Parathyroid adenoma (tissue), 2 donors: ENCODE measurements at regions not wholly inside any gene's neighbourhood (a gene's known extent, or its start where the extent isn't known, plus 50 kb on each side); places are given as distances from the start of the nearest gene placed in this dataset.

Experiments
- H2AFZ ChIP-seq: fragments of 300-600 bp; sonication (generic); one replicate; pipeline ENCODE4 v1.7.0; 2017; ENCODE audit warnings: antibody characterized with exemption, mild to moderate bottlenecking
- H3K27ac ChIP-seq: fragments of 300-600 bp; sonication (generic); one replicate; pipeline ENCODE4 v1.7.0; 2017
- H3K27me3 ChIP-seq: fragments of 300-600 bp; sonication (generic); one replicate; pipeline ENCODE4 v1.7.0; 2017; ENCODE audit warnings: low read length; ENCODE audit not compliant: control insufficient read depth, insufficient read depth
- H3K36me3 ChIP-seq: fragments of 300-600 bp; sonication (generic); one replicate; pipeline ENCODE4 v1.7.0; 2017; ENCODE audit warnings: low read length; ENCODE audit not compliant: control insufficient read depth, insufficient read depth
- H3K4me1 ChIP-seq: fragments of 300-600 bp; sonication (generic); one replicate; pipeline ENCODE4 v1.7.0; 2017; ENCODE audit warnings: control low read depth
- H3K4me2 ChIP-seq: fragments of 300-600 bp; sonication (generic); one replicate; pipeline ENCODE4 v1.7.0; 2017; ENCODE audit warnings: low read length
- H3K4me3 ChIP-seq: fragments of 300-600 bp; sonication (generic); one replicate; pipeline ENCODE4 v1.7.0; 2017; ENCODE audit warnings: low read depth, low read length
- H3K79me2 ChIP-seq: fragments of 300-600 bp; sonication (generic); one replicate; pipeline ENCODE4 v1.7.0; 2017; ENCODE audit warnings: control low read depth
- H3K9ac ChIP-seq: fragments of 300-600 bp; sonication (generic); one replicate; pipeline ENCODE4 v1.7.0; 2017; ENCODE audit warnings: mild to moderate bottlenecking
- H3K9me3 ChIP-seq: fragments of 300-600 bp; sonication (generic); one replicate; pipeline ENCODE4 v1.7.0; 2017; ENCODE audit warnings: low read length; ENCODE audit not compliant: control insufficient read depth
- CTCF ChIP-seq: fragments of 300-600 bp; sonication (generic); IDR thresholded peaks from one replicate; pipeline ENCODE4 v1.7.0; 2017; ENCODE audit warnings: antibody characterized with exemption, mild to moderate bottlenecking
- donor health status: primary hyperparathyroidism.

DNA sequence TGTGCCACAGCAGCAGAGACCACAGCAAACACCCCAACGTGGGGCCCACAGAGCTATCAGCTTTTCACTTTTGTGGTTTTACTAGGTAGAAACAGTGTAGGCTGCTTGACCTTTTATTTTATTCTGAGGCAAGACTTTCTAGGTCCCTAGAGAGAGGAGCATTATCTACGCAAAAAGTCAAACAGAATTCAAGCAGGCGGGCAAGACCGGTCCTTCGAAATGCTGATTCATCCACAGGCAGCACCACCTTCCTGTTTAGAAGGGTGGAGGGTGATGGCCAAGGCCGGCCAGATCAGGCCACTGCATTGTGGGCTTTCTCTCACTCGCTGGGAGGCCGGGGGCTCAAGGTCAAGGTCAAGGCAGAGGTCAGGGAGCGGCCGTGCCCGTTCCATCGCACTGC is 573.0 kb downstream of the GALR1 start:
- no peak for TF ChIP-seq CTCF
- H3K36me3 ChIP-seq = no peaks in the 10 kb centered on the region
- H3K4me2 ChIP-seq = no peak overlapping the region
- no peaks in the 10 kb centered on the region for H3K4me1 ChIP-seq
- no peaks in the 10 kb centered on the region for H3K9me3 ChIP-seq
- no peak overlapping the region for H3K27ac ChIP-seq
- no peaks in the 10 kb centered on the region for H3K27me3 ChIP-seq
- H3K79me2 ChIP-seq = no peaks in the 10 kb centered on the region
- no peak overlapping the region for H3K9ac ChIP-seq
- no peak overlapping the region for H3K4me3 ChIP-seq
- H2AFZ ChIP-seq = no peak overlapping the region

- no peak for TF ChIP-seq CTCF
- no peaks in the 10 kb centered on the region for H3K27me3 ChIP-seq
- no peak overlapping the region for H3K27ac ChIP-seq
- H3K9me3 ChIP-seq = no peaks in the 10 kb centered on the region
- H3K4me1 ChIP-seq = no peaks in the 10 kb centered on the region
- no peak overlapping the region for H3K4me3 ChIP-seq
- H3K4me2 ChIP-seq = no peak overlapping the region
- H3K79me2 ChIP-seq = no peaks in the 10 kb centered on the region
- H2AFZ ChIP-seq = no peak overlapping the region
- H3K9ac ChIP-seq = no peak overlapping the region
- no peaks in the 10 kb centered on the region for H3K36me3 ChIP-seq
Observed at GRCh38 chr18:77833807-77834206, 584.2 kb downstream of the GALR1 start.

GRCh38 chr18:77851802-77852201 is 602.2 kb downstream of the GALR1 start:
- Histone ChIP-seq H3K27me3 (no peaks in the 10 kb centered on the region), H3K79me2 (no peaks in the 10 kb centered on the region)
- TF ChIP-seq CTCF = no peak

GRCh38 chr18:77853859-77854258 is 604.2 kb downstream of the GALR1 start:
- Histone ChIP-seq H2AFZ (no peak overlapping the region), H3K9me3 (no peaks in the 10 kb centered on the region), H3K4me1 (no peaks in the 10 kb centered on the region), H3K79me2 (no peaks in the 10 kb centered on the region), H3K4me3 (no peak overlapping the region), H3K4me2 (no peak overlapping the region), H3K9ac (no peak overlapping the region), H3K36me3 (no peaks in the 10 kb centered on the region), H3K27ac (no peak overlapping the region), H3K27me3 (no peaks in the 10 kb centered on the region)
- TF ChIP-seq CTCF = no peak

More at GRCh38 chr18:77851802-77852201, 602.2 kb downstream of the GALR1 start:
- Histone ChIP-seq H3K4me3 (no peak overlapping the region), H3K4me1 (no peaks in the 10 kb centered on the region), H3K36me3 (no peaks in the 10 kb centered on the region), H3K9me3 (no peaks in the 10 kb centered on the region), H2AFZ (no peak overlapping the region), H3K4me2 (no peak overlapping the region), H3K9ac (no peak overlapping the region), H3K27ac (no peak overlapping the region)
